Choroid plexus epithelial cell (primary cell): ENCODE measurements at regions not wholly inside any gene's neighbourhood (a gene's known extent, or its start where the extent isn't known, plus 50 kb on each side); places are given as distances from the start of the nearest gene placed in this dataset.
A peak's percentile ranks its signal among the peaks of the same experiment; 100 is the strongest.

Source experiments
- DNase-seq: peaks from one replicate; pipeline ENCODE4 v3.0.0-alpha.2; 2010; ENCODE audit warnings: low read depth
- H3K4me3 ChIP-seq: 2 replicates; pipeline ENCODE4 v1.5.1; 2011; ENCODE audit warnings: low read depth, mild to moderate bottlenecking, control low read depth, low read length, moderate library complexity
- TF ChIP-seq, protein P1 (sequence below): conservative IDR thresholded peaks from 2 replicates; pipeline ENCODE4 v1.5.1; 2011; ENCODE audit warnings: low read depth, mild to moderate bottlenecking, control low read depth, inconsistent platforms, low read length, moderate library complexity

DNA sequence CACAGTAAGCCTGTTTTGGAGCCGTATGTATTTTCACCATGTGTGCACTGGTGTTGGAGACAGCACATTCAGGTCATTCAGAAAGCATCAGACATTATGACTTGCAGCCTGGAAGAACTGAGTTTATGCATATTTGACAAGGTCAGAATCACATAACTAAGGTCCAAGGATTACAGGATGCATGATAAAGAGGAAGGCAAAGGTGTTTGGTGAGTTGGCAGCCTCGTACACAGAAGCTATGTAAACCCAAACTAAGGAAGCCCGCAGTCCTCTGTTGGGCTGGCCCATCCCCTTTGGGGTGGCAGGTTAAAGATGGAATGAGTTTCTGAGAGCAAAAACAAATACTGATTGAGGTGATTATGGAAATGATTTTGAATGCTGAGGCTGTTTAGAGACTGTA, 218.4 kb downstream of the KTN1 start:
- TF ChIP-seq, protein P1, sequence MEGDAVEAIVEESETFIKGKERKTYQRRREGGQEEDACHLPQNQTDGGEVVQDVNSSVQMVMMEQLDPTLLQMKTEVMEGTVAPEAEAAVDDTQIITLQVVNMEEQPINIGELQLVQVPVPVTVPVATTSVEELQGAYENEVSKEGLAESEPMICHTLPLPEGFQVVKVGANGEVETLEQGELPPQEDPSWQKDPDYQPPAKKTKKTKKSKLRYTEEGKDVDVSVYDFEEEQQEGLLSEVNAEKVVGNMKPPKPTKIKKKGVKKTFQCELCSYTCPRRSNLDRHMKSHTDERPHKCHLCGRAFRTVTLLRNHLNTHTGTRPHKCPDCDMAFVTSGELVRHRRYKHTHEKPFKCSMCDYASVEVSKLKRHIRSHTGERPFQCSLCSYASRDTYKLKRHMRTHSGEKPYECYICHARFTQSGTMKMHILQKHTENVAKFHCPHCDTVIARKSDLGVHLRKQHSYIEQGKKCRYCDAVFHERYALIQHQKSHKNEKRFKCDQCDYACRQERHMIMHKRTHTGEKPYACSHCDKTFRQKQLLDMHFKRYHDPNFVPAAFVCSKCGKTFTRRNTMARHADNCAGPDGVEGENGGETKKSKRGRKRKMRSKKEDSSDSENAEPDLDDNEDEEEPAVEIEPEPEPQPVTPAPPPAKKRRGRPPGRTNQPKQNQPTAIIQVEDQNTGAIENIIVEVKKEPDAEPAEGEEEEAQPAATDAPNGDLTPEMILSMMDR = no peak
- H3K4me3 ChIP-seq = no peak overlapping the region
- DNase-seq = no peak

DNA sequence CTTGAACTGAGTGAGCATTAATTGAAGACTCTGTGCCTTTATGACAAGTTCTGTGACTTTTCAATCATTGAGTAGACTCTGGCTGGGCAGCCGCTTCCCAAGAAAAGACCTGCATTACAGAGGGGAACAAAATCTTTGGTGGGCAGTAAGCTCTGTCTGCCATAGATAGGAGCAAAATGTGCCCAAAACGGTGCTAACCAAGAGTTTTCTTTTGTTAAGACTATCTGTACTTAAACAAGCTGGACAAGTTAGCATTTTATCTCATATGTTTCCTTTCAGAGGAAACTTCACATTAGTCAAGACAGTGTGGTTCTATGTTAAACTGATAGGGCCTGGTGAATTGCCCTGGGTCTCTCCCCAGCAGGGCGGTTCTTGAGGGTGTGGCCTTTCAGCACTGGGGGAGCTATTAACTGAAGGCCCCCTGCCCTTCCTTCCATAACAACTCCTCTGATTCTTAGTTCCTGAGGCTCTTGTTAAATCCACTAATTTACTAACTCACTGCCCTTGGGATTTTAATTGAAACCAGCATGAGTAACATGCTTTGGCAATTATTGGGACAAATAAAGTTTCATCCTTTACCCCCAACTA, 219.6 kb downstream of the KTN1 start:
- no peak overlapping the region for H3K4me3 ChIP-seq
- no peak for DNase-seq
- TF ChIP-seq, protein P1 = no peak

DNA sequence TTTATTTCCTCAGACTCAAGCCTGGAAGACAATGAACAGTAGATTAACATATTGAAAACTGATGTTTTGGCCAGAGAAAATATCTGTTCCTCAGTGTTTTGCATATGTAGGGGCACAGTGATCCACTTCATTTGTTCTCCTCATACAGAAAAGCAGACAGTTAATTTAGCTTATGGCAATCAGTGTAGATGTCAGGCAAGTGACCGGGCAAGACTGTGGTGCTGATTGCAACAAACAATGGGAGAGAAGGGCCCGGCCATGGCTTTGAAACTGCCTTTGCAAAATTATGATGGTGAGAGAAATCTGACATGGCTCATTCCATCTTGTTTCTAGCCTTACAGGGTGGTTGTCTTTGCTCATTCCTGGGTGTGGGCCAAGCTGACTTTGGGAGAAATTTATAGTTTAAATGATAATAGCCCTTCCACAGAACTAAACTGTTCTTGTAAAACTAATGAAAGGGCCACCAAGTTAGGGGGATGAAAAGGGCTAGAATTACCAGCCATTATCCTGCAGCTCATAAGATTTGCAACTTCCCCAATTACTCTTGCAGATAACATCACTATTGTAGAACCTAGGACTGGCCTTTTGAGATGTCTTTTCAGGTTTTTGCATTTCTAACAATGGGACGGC, 220.3 kb downstream of the KTN1 start:
- DNase-seq = no peak
- H3K4me3 ChIP-seq = no peak overlapping the region
- TF ChIP-seq, protein P1 = no peak

- no peak for DNase-seq
- TF ChIP-seq, protein P1 = no peak
These were observed 221.1 kb downstream of the KTN1 start for GRCh38 chr14:55801121-55801520.

DNA sequence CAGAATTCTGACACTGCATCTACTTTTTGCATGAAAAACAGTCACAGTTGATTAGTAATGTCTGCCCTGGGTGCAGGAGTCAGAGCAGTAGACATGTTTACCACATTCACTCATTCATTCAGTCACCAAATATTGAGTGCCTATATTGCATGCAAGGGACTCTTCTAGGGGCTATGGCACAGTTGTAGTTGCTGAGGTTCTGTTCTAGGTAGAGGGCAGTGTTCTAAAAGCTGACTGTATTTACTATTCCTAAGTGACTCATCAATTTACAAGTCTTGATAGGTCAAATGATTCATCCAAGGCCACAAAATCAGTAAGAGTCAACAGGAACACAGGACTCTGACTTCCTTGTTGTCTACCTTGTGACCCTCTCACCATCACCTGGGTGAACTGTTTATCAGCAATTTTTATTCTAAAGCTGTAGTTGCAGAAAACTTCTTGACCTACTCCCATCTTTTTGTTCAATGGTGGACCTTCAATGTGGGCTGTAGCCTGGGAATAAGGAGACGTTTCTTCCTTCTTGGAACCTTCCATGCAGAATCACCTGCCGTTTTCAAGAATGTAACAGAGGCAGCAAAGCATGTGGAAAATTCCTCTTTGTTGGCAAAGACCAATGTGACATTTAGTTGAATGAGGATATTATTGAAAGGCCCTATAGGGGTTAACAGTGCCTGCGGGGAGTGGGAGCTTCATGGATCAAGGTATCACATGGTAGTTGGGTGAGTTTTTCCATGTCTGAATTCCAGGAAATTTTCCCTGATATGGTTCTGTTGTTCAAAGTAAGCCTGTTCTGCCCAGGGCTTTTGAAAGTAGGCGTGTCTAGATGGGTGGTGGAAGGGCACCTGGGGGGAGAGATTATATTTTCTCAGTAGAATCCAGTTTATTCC, 223.2 kb downstream of the KTN1 start:
- TF ChIP-seq, protein P1 = peak; percentile 39
- no peak overlapping the region for H3K4me3 ChIP-seq
- peak; percentile 64 for DNase-seq

More at GRCh38 chr14:55801121-55801520, 221.1 kb downstream of the KTN1 start:
- no peak overlapping the region for H3K4me3 ChIP-seq

DNA sequence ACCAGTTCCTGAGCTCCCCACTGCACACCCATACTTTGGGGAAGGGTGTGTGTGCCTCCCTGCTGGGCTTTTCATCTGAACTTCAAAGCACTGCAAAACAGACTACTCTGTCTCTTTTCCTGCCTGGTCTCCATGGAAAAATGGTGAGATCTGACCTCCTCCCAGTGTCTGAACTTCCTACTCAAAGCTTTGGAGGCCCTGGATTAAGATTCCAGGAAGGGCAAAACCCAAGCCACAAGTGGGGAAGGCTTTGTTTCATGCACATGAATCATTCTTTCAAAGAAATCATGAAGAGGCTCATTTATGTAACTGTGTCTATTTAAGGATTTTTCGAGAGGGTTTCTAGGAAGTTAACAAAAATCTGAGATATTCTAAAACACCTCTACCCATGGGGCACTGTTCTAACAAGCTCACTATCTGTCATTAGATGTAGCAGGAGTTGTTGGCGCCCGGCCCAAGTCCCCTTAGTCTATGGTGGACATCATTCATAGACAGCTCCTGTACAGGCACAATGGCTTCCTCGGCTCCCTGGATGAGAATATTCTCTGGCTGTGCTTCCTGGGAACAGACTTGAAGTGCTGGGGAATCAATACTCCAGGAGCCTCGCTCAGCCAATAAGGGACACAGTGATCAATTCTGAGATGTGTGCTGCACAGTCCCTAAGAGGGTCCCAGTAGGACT, 224.0 kb downstream of the KTN1 start:
- DNase-seq = no peak
- TF ChIP-seq, protein P1 = no peak
- no peak overlapping the region for H3K4me3 ChIP-seq
